Glutamatergic neuron (in vitro differentiated cells): ENCODE measurements at regions not wholly inside any gene's neighbourhood (a gene's known extent, or its start where the extent isn't known, plus 50 kb on each side); places are given as distances from the start of the nearest gene placed in this dataset.

Source experiments
- DNase-seq: peaks from one replicate; pipeline ENCODE4 v3.0.0; 2022
- H3K27ac Mint-ChIP-seq: one replicate; pipeline ENCODE4 v1.8.0; 2020; ENCODE audit warnings: mild to moderate bottlenecking, mixed read lengths, inconsistent platforms; ENCODE audit not compliant: unreplicated experiment
- H3K27me3 Mint-ChIP-seq: one replicate; pipeline ENCODE4 v1.8.0; 2020; ENCODE audit warnings: mild to moderate bottlenecking, moderate library complexity, mixed read lengths, inconsistent platforms; ENCODE audit not compliant: unreplicated experiment
- H3K36me3 Mint-ChIP-seq: one replicate; pipeline ENCODE4 v1.8.0; 2020; ENCODE audit warnings: mild to moderate bottlenecking, mixed read lengths, inconsistent platforms; ENCODE audit not compliant: unreplicated experiment
- H3K4me1 Mint-ChIP-seq: one replicate; pipeline ENCODE4 v1.8.0; 2020; ENCODE audit warnings: mild to moderate bottlenecking, low read depth, mixed read lengths, inconsistent platforms; ENCODE audit not compliant: unreplicated experiment
- H3K4me3 Mint-ChIP-seq: one replicate; pipeline ENCODE4 v1.8.0; 2020; ENCODE audit warnings: mild to moderate bottlenecking, mixed read lengths, inconsistent platforms; ENCODE audit not compliant: unreplicated experiment
- H3K9me3 Mint-ChIP-seq: one replicate; pipeline ENCODE4 v1.8.0; 2020; ENCODE audit warnings: mild to moderate bottlenecking, moderate library complexity, mixed read lengths, inconsistent platforms; ENCODE audit not compliant: unreplicated experiment
- CTCF ChIP-seq: fragments of 200-600 bp; sonication (generic); IDR thresholded peaks from one replicate; pipeline ENCODE4 v1.5.0; 2021; ENCODE audit not compliant: partially characterized antibody, unreplicated experiment

- DNase-seq, result no peak
- Mint-ChIP-seq H3K27ac (no peak overlapping the region), H3K27me3 (no peaks in the 10 kb centered on the region), H3K4me3 (no peak overlapping the region), H3K4me1 (peaks cover 7% of the 10 kb centered on the region), H3K9me3 (peaks cover under 1% of the 10 kb centered on the region), H3K36me3 (no peaks in the 10 kb centered on the region)
- TF ChIP-seq CTCF, result no peak
These were observed 176.0 kb downstream of the ESRRB start for GRCh38 chr14:76551906-76552305.

- H3K36me3 Mint-ChIP-seq, result peaks cover 14% of the 10 kb centered on the region
- no peak overlapping the region for H3K27ac Mint-ChIP-seq
- TF ChIP-seq CTCF, result no peak
- no peaks in the 10 kb centered on the region for H3K4me1 Mint-ChIP-seq
- no peaks in the 10 kb centered on the region for H3K27me3 Mint-ChIP-seq
- no peak for DNase-seq
- peaks cover 6% of the 10 kb centered on the region for H3K9me3 Mint-ChIP-seq
- H3K4me3 Mint-ChIP-seq, result no peak overlapping the region
These were observed 188.8 kb downstream of the ESRRB start for GRCh38 chr14:76564471-76565422.

- no peak overlapping the region for H3K27ac Mint-ChIP-seq
- peaks cover 2% of the 10 kb centered on the region for H3K4me1 Mint-ChIP-seq
- TF ChIP-seq CTCF, result no peak
- H3K4me3 Mint-ChIP-seq, result no peak overlapping the region
- H3K27me3 Mint-ChIP-seq, result peaks cover 2% of the 10 kb centered on the region
- DNase-seq, result no peak
- peaks cover 8% of the 10 kb centered on the region for H3K36me3 Mint-ChIP-seq
- H3K9me3 Mint-ChIP-seq, result peaks cover 4% of the 10 kb centered on the region
These were observed 190.5 kb downstream of the ESRRB start for GRCh38 chr14:76566439-76566838.

GRCh38 chr14:76574416-76575095 is 186.7 kb upstream of the VASH1 start:
- no peak for TF ChIP-seq CTCF
- Mint-ChIP-seq H3K36me3 (peaks cover 8% of the 10 kb centered on the region), H3K27ac (no peak overlapping the region), H3K4me3 (no peak overlapping the region), H3K27me3 (peaks cover 2% of the 10 kb centered on the region), H3K4me1 (peaks cover 3% of the 10 kb centered on the region), H3K9me3 (peaks cover 2% of the 10 kb centered on the region)
- DNase-seq, result no peak

GRCh38 chr14:76575108-76575507 is 186.2 kb upstream of the VASH1 start:
- H3K27me3 Mint-ChIP-seq, result peaks cover 2% of the 10 kb centered on the region
- H3K4me1 Mint-ChIP-seq, result peaks cover 3% of the 10 kb centered on the region
- H3K27ac Mint-ChIP-seq, result no peak overlapping the region
- H3K36me3 Mint-ChIP-seq, result peaks cover 11% of the 10 kb centered on the region
- TF ChIP-seq CTCF, result no peak
- no peak for DNase-seq
- peaks cover 2% of the 10 kb centered on the region for H3K9me3 Mint-ChIP-seq
- H3K4me3 Mint-ChIP-seq, result no peak overlapping the region
